Tibial nerve (tissue), 4 donors: ENCODE measurements at regions not wholly inside any gene's neighbourhood (a gene's known extent, or its start where the extent isn't known, plus 50 kb on each side); places are given as distances from the start of the nearest gene placed in this dataset.

ENCODE experiments used
- CTCF ChIP-seq, 5 experiments: fragments of 200-600 bp in 3 of 5; fragments of 450-650 bp in 2 of 5; sonication (generic) in 3 of 5; IDR thresholded peaks; one replicate each; pipeline ENCODE4 v1.5.1; 2016 to 2019; ENCODE audit warnings: antibody characterized with exemption in 5 of 5, mild to moderate bottlenecking in 3 of 5, moderate library complexity in 2 of 5
- EP300 ChIP-seq, 2 donors: sonication (generic); formaldehyde crosslinking; IDR thresholded peaks; one replicate each; pipeline ENCODE4 v1.6.1; 2017; ENCODE audit warnings: antibody characterized with exemption in 2 of 2, mild to moderate bottlenecking in 1 of 2
- POLR2A ChIP-seq, 2 donors: fragments of 450-650 bp; IDR thresholded peaks; one replicate each; pipeline ENCODE4 v1.6.1; 2017; ENCODE audit warnings: antibody characterized with exemption in 2 of 2, mild to moderate bottlenecking in 2 of 2, moderate library complexity in 2 of 2

- TF ChIP-seq CTCF (IDR thresholded peaks at IDR 0.05) = no peak
- no peak for TF ChIP-seq POLR2A (IDR thresholded peaks at IDR 0.05)
- TF ChIP-seq EP300 (IDR thresholded peaks at IDR 0.05) = no peak
Observed at GRCh38 chr12:46959502-46959901, 119.9 kb upstream of the PCED1B start.
